ENCODE measurements at regions not wholly inside any gene's neighbourhood (a gene's known extent, or its start where the extent isn't known, plus 50 kb on each side); places are given as distances from the start of the nearest gene placed in this dataset.

GRCh38 chr6:113755449-113756289 lies 101.5 kb upstream of the MARCKS start:
- no peak overlapping the region for H3K4me3 Mint-ChIP-seq
- DNase-seq, result no peak
- H3K27me3 Mint-ChIP-seq (ENCODE audit: low read depth in 3 of 3), result peaks cover 0 to 1% (median 0%) of the 10 kb centered on the region in 3 donors
- no peaks in the 10 kb centered on the region for H3K4me1 Mint-ChIP-seq
- H3K27ac Mint-ChIP-seq, result no peak overlapping the region
- H3K36me3 Mint-ChIP-seq, result no peaks in the 10 kb centered on the region
- H3K9me3 Mint-ChIP-seq, result peaks cover 0 to 7% (median 0%) of the 10 kb centered on the region in 6 donors

DNA sequence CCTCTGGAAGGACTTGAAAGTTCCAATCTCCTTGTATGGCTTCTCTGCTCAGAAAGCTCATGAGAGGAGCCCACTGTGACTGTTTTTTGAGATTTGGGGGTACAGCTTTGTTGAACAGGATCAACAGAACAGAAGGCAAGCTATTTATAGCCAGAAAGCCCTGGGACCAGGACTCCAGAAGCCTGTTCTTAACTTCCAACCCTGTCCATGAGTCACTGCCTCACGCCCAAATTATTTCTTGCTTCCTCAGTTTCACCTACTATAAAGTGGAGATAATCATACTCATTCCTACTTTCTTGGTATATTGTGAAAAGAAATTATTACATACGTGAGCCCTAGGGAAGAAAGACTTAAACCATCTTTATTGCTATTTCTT lies 100.9 kb upstream of the MARCKS start:
- peaks cover 0 to 1% (median 0%) of the 10 kb centered on the region in 3 donors for H3K27me3 Mint-ChIP-seq (ENCODE audit: low read depth in 3 of 3)
- peaks cover 0 to 7% (median 0%) of the 10 kb centered on the region in 6 donors for H3K9me3 Mint-ChIP-seq
- no peaks in the 10 kb centered on the region for H3K36me3 Mint-ChIP-seq
- DNase-seq, result no peak
- H3K4me3 Mint-ChIP-seq, result no peak overlapping the region
- H3K27ac Mint-ChIP-seq, result no peak overlapping the region
- H3K4me1 Mint-ChIP-seq, result no peaks in the 10 kb centered on the region

DNA sequence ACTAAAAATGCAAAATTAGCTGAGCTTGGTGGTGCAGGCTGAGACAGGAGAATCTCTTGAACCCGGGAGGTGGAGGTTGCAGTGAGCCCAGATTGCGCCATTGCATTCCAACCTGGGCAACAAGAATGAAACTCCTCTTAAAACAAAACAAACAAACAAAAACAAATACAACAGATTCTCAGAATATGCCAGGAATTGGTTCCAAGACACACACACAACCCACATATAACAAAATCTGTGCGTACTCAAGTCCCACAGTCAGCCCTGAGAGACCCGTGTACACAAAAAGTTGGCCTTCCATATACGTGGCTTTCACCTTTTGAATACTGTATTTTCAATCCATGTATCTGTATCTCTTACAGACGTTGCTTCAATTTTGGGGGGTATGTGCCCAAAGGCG lies 98.9 kb upstream of the MARCKS start:
- Mint-ChIP-seq H3K36me3 (no peaks in the 10 kb centered on the region), H3K27me3 (ENCODE audit: low read depth in 3 of 3) (no peaks in the 10 kb centered on the region), H3K4me1 (no peaks in the 10 kb centered on the region), H3K4me3 (no peak overlapping the region), H3K27ac (no peak overlapping the region), H3K9me3 (peaks cover 0 to 6% (median 0%) of the 10 kb centered on the region in 6 donors)
- DNase-seq, result no peak

GRCh38 chr6:113758826-113759574 lies 98.1 kb upstream of the MARCKS start:
- H3K27me3 Mint-ChIP-seq (ENCODE audit: low read depth in 3 of 3), result no peaks in the 10 kb centered on the region
- H3K36me3 Mint-ChIP-seq, result no peaks in the 10 kb centered on the region
- no peak overlapping the region for H3K4me3 Mint-ChIP-seq
- no peak overlapping the region for H3K27ac Mint-ChIP-seq
- peaks cover 0 to 6% (median 0%) of the 10 kb centered on the region in 6 donors for H3K9me3 Mint-ChIP-seq
- DNase-seq, result no peak
- H3K4me1 Mint-ChIP-seq, result no peaks in the 10 kb centered on the region

GRCh38 chr6:113762641-113763040 lies 94.5 kb upstream of the MARCKS start:
- Mint-ChIP-seq H3K27me3 (ENCODE audit: low read depth in 3 of 3) (peaks cover 0 to 1% (median 0%) of the 10 kb centered on the region in 3 donors), H3K4me3 (no peak overlapping the region), H3K36me3 (no peaks in the 10 kb centered on the region), H3K27ac (no peak overlapping the region), H3K9me3 (peaks cover 0 to 9% (median 0%) of the 10 kb centered on the region in 6 donors), H3K4me1 (no peaks in the 10 kb centered on the region)
- no peak for DNase-seq

GRCh38 chr6:113763311-113763766 lies 93.8 kb upstream of the MARCKS start:
- peaks cover 0 to 8% (median 0%) of the 10 kb centered on the region in 6 donors for H3K9me3 Mint-ChIP-seq
- no peak overlapping the region for H3K27ac Mint-ChIP-seq
- no peaks in the 10 kb centered on the region for H3K36me3 Mint-ChIP-seq
- DNase-seq, result no peak
- no peak overlapping the region for H3K4me3 Mint-ChIP-seq
- peaks cover 0 to 1% (median 0%) of the 10 kb centered on the region in 3 donors for H3K27me3 Mint-ChIP-seq (ENCODE audit: low read depth in 3 of 3)
- H3K4me1 Mint-ChIP-seq, result no peaks in the 10 kb centered on the region

DNA sequence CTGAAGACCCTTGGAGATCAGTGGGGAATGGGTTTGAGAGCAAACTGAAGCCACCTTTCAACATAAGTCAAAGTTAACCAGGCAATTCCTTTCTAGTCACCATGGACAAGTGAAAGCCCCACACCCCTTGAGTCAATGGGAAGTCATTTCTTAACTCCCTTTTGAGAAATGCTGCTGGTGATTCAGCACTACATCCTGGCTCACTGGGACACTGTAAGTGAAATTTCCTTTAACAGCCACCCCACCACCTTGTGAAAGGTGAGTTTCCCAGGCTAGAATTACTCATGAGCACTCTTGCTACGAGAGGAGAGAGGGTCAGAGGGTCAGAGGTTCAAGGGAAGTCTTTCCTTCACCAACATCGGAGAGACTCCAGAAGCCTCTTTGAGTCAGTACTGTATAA lies 93.3 kb upstream of the MARCKS start:
- no peak for DNase-seq
- no peak overlapping the region for H3K27ac Mint-ChIP-seq
- H3K9me3 Mint-ChIP-seq, result peaks cover 0 to 8% (median 0%) of the 10 kb centered on the region in 6 donors
- H3K36me3 Mint-ChIP-seq, result no peaks in the 10 kb centered on the region
- no peaks in the 10 kb centered on the region for H3K4me1 Mint-ChIP-seq
- no peak overlapping the region for H3K4me3 Mint-ChIP-seq
- peaks cover 0 to 1% (median 0%) of the 10 kb centered on the region in 3 donors for H3K27me3 Mint-ChIP-seq (ENCODE audit: low read depth in 3 of 3)

- H3K27me3 Mint-ChIP-seq (ENCODE audit: low read depth in 3 of 3), result peaks cover 0 to 4% (median 0%) of the 10 kb centered on the region in 3 donors
These were observed 91.2 kb upstream of the MARCKS start for GRCh38 chr6:113765909-113766308.

GRCh38 chr6:113767985-113768384 lies 89.2 kb upstream of the MARCKS start:
- Mint-ChIP-seq H3K27ac (no peak overlapping the region), H3K4me1 (no peaks in the 10 kb centered on the region), H3K9me3 (peaks cover 0 to 3% (median 0%) of the 10 kb centered on the region in 6 donors)

More at GRCh38 chr6:113765909-113766308, 91.2 kb upstream of the MARCKS start:
- DNase-seq, result no peak
- Mint-ChIP-seq H3K4me1 (no peaks in the 10 kb centered on the region), H3K36me3 (no peaks in the 10 kb centered on the region), H3K27ac (no peak overlapping the region), H3K4me3 (no peak overlapping the region), H3K9me3 (peaks cover 0 to 6% (median 0%) of the 10 kb centered on the region in 6 donors)

GRCh38 chr6:113772961-113773360 lies 84.2 kb upstream of the MARCKS start:
- no peak overlapping the region for H3K27ac Mint-ChIP-seq
- no peak for DNase-seq
- H3K4me1 Mint-ChIP-seq, result no peaks in the 10 kb centered on the region
- H3K9me3 Mint-ChIP-seq, result peaks cover 0 to 2% (median 0%) of the 10 kb centered on the region in 6 donors
- H3K36me3 Mint-ChIP-seq, result no peaks in the 10 kb centered on the region
- H3K27me3 Mint-ChIP-seq (ENCODE audit: low read depth in 3 of 3), result peaks cover 0 to 4% (median 3%) of the 10 kb centered on the region in 3 donors
- no peak overlapping the region for H3K4me3 Mint-ChIP-seq

More at GRCh38 chr6:113767985-113768384, 89.2 kb upstream of the MARCKS start:
- H3K4me3 Mint-ChIP-seq, result no peak overlapping the region
- H3K27me3 Mint-ChIP-seq (ENCODE audit: low read depth in 3 of 3), result peaks cover 0 to 4% (median 0%) of the 10 kb centered on the region in 3 donors
- no peak for DNase-seq
- H3K36me3 Mint-ChIP-seq, result no peaks in the 10 kb centered on the region

DNA sequence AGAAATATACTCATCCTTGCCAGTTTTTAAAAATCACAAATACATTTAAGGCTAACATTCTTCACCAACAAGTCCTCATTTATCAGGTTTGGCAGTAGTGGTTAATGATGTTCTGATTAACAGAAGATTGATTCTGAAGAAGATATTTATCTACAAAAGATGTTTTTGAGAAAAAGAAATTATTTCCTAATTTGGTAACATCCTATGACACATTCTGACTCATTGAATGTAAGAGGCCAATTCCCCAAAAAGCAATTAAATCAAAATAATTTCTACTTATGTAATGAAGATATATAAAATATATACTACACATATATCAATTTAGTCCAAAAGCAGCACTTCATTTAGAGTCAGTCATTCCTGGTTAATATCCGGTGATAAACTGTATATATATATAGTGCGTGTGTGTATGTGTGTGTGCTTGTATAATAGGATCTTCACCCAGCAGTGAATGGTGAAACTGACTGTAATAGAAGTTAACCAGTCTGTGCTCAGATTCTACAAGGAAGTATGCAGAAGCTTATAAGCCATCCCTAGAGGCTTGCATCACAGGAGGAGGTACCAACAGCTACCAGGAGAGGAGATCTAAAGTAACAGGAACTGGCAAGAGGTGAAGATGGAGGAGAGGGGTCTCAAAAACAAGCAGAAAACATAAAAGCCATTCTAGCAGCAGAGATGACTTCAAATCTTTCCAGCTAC lies 82.9 kb upstream of the MARCKS start:
- H3K27ac Mint-ChIP-seq, result no peak overlapping the region
- H3K9me3 Mint-ChIP-seq, result peaks cover 0 to 2% (median 0%) of the 10 kb centered on the region in 6 donors
- H3K4me3 Mint-ChIP-seq, result no peak overlapping the region
- peaks cover 2 to 4% (median 3%) of the 10 kb centered on the region in 3 donors for H3K27me3 Mint-ChIP-seq (ENCODE audit: low read depth in 3 of 3)
- no peak for DNase-seq
- H3K4me1 Mint-ChIP-seq, result no peaks in the 10 kb centered on the region
- no peaks in the 10 kb centered on the region for H3K36me3 Mint-ChIP-seq

DNA sequence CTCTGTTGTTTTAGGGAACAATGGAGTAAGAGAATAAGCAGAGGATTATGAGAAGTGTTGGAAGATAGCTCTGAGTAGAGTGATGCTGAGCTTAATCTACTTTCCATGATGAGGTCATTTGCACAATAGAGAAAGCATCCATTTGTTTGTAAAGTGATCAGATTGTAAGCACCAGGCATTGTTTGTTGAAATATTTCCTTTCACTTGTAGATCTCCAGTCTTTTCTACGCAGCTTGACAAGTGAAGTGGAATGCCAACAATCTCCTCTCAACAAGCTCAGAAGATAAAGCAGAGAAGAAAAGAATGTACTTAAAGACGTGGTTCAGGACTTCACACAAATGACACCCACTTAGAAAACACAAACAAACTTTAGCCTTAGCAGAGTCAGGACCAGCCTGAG lies 80.1 kb upstream of the MARCKS start:
- Mint-ChIP-seq H3K9me3 (peaks cover 0 to 2% (median 0%) of the 10 kb centered on the region in 6 donors), H3K4me1 (no peaks in the 10 kb centered on the region), H3K27ac (no peak overlapping the region), H3K27me3 (ENCODE audit: low read depth in 3 of 3) (peaks cover 2 to 3% (median 2%) of the 10 kb centered on the region in 3 donors), H3K36me3 (no peaks in the 10 kb centered on the region), H3K4me3 (no peak overlapping the region)
- DNase-seq, result no peak

GRCh38 chr6:113777601-113778000 lies 79.5 kb upstream of the MARCKS start:
- DNase-seq, result no peak
- Mint-ChIP-seq H3K27ac (no peak overlapping the region), H3K9me3 (peaks cover 0 to 2% (median 0%) of the 10 kb centered on the region in 6 donors), H3K4me1 (no peaks in the 10 kb centered on the region), H3K27me3 (ENCODE audit: low read depth in 3 of 3) (peaks cover 2 to 3% (median 2%) of the 10 kb centered on the region in 3 donors), H3K36me3 (no peaks in the 10 kb centered on the region), H3K4me3 (no peak overlapping the region)

Data from immature natural killer cell (primary cell).